ENCODE measurements at regions not wholly inside any gene's neighbourhood (a gene's known extent, or its start where the extent isn't known, plus 50 kb on each side); places are given as distances from the start of the nearest gene placed in this dataset.
"Not testable (repeated sequence)": the region's sequence is repeated elsewhere in the genome, so short reads cannot be mapped to it uniquely, and the experiment has no call there.

GRCh38 chr14:105641075-105641937 is 114.9 kb downstream of the TMEM121 start:
- Histone ChIP-seq H3K9me3 (no peaks in the 10 kb centered on the region), H3K27me3 (ENCODE audit: insufficient read depth in 3 of 3, low read length in 2 of 3) (no peaks in the 10 kb centered on the region), H3K36me3 (ENCODE audit: insufficient read depth in 1 of 2, low read depth in 1 of 2) (no peaks in the 10 kb centered on the region), H3K4me1 (no peaks in the 10 kb centered on the region), H3K4me3 (no peak overlapping the region), H3K27ac (no peak overlapping the region)
- intact Hi-C loops (cut with DNase I), result no loop called here
- DNase-seq, result no peak
- 85 to 88% (median 87%) methylated on average over 17 of the region's 17 CpGs for WGBS, 3 donors
- no peak for ATAC-seq
- no peak for TF ChIP-seq CTCF (IDR thresholded peaks at IDR 0.05)

GRCh38 chr14:105641951-105642350 is 115.6 kb downstream of the TMEM121 start:
- H3K4me3 ChIP-seq; H3K4me1 ChIP-seq; H3K27ac ChIP-seq; H3K27me3 ChIP-seq (ENCODE audit: insufficient read depth in 3 of 3, low read length in 2 of 3); H3K36me3 ChIP-seq (ENCODE audit: insufficient read depth in 1 of 2, low read depth in 1 of 2); intact Hi-C loops (cut with DNase I); H3K9me3 ChIP-seq; ATAC-seq; DNase-seq: not testable (repeated sequence)
- WGBS, 3 donors, result 76 to 84% (median 79%) methylated on average over 7 to 11 of the region's 12 CpGs

- DNase-seq; H3K27me3 ChIP-seq (ENCODE audit: insufficient read depth in 3 of 3, low read length in 2 of 3); intact Hi-C loops (cut with DNase I); H3K9me3 ChIP-seq; H3K4me3 ChIP-seq; H3K36me3 ChIP-seq (ENCODE audit: insufficient read depth in 1 of 2, low read depth in 1 of 2); H3K4me1 ChIP-seq; ATAC-seq; H3K27ac ChIP-seq: not testable (repeated sequence)
- WGBS, 3 donors, result 89 to 91% (median 90%) methylated on average over 10 of the region's 19 CpGs
Measured at GRCh38 chr14:105642486-105642885, 116.1 kb downstream of the TMEM121 start.

- DNase-seq; ATAC-seq; H3K27ac ChIP-seq; H3K4me3 ChIP-seq; H3K27me3 ChIP-seq (ENCODE audit: insufficient read depth in 3 of 3, low read length in 2 of 3); H3K36me3 ChIP-seq (ENCODE audit: insufficient read depth in 1 of 2, low read depth in 1 of 2); H3K9me3 ChIP-seq; H3K4me1 ChIP-seq; intact Hi-C loops (cut with DNase I): not testable (repeated sequence)
- 84 to 88% (median 85%) methylated on average over 28 to 30 of the region's 30 CpGs for WGBS, 3 donors
Measured at GRCh38 chr14:105643406-105644052, 117.1 kb downstream of the TMEM121 start.

- H3K4me3 ChIP-seq; H3K4me1 ChIP-seq; intact Hi-C loops (cut with DNase I); ATAC-seq; H3K9me3 ChIP-seq; DNase-seq; H3K27ac ChIP-seq; H3K27me3 ChIP-seq (ENCODE audit: insufficient read depth in 3 of 3, low read length in 2 of 3); H3K36me3 ChIP-seq (ENCODE audit: insufficient read depth in 1 of 2, low read depth in 1 of 2): not testable (repeated sequence)
- whole genome bisulfite sequencing, 3 donors, result 87 to 97% (median 87%) methylated on average over 9 to 11 of the region's 11 CpGs
Measured at GRCh38 chr14:105644053-105644435, 117.7 kb downstream of the TMEM121 start.

GRCh38 chr14:105644457-105644856 is 118.1 kb downstream of the TMEM121 start:
- H3K4me1 ChIP-seq; ATAC-seq; H3K27me3 ChIP-seq (ENCODE audit: insufficient read depth in 3 of 3, low read length in 2 of 3); DNase-seq; H3K27ac ChIP-seq; H3K4me3 ChIP-seq; H3K9me3 ChIP-seq; intact Hi-C loops (cut with DNase I); H3K36me3 ChIP-seq (ENCODE audit: insufficient read depth in 1 of 2, low read depth in 1 of 2): not testable (repeated sequence)
- WGBS, 3 donors, result 89 to 92% (median 91%) methylated on average over 16 to 18 of the region's 19 CpGs

GRCh38 chr14:105644891-105645290 is 118.5 kb downstream of the TMEM121 start:
- WGBS, 3 donors, result 60 to 62% methylated on average over 4 to 9 of the region's 14 CpGs; no CpG with 5 or more reads in 1 of the 3 donors
- H3K36me3 ChIP-seq (ENCODE audit: insufficient read depth in 1 of 2, low read depth in 1 of 2); intact Hi-C loops (cut with DNase I); H3K4me3 ChIP-seq; H3K9me3 ChIP-seq; DNase-seq; ATAC-seq; H3K27ac ChIP-seq; H3K27me3 ChIP-seq (ENCODE audit: insufficient read depth in 3 of 3, low read length in 2 of 3); H3K4me1 ChIP-seq: not testable (repeated sequence)

GRCh38 chr14:105645389-105645788 is 119.0 kb downstream of the TMEM121 start:
- H3K9me3 ChIP-seq; ATAC-seq; DNase-seq; H3K36me3 ChIP-seq (ENCODE audit: insufficient read depth in 1 of 2, low read depth in 1 of 2); H3K4me3 ChIP-seq; H3K27ac ChIP-seq; intact Hi-C loops (cut with DNase I); H3K27me3 ChIP-seq (ENCODE audit: insufficient read depth in 3 of 3, low read length in 2 of 3); H3K4me1 ChIP-seq: not testable (repeated sequence)
- WGBS, 3 donors, result no CpG with 5 or more reads among the region's 6 CpGs
